ENCODE measurements at regions not wholly inside any gene's neighbourhood (a gene's known extent, or its start where the extent isn't known, plus 50 kb on each side); places are given as distances from the start of the nearest gene placed in this dataset.

- no peaks in the 10 kb centered on the region for H3K4me1 ChIP-seq (ENCODE audit: control insufficient read depth, extremely low read depth, insufficient read depth, low read length)
- ChIA-PET POLR2A (no interaction called here), CTCF (no interaction called here)
- no peaks in the 10 kb centered on the region for H3K9me3 ChIP-seq (replicated peaks; ENCODE audit: control insufficient read depth, insufficient read depth, low read length)
- no peak for DNase-seq (ENCODE audit: low read depth, low spot score)
- dilution Hi-C loops (cut with MboI; ENCODE audit: extremely low pct_ligation_motif_present, low sequenced_read_pairs): no loop called here
- TF ChIP-seq MYC (IDR thresholded peaks at IDR 0.05; ENCODE audit: low read depth, low read length) (no peak), EZH2 (IDR thresholded peaks at IDR 0.05; ENCODE audit: borderline replicate concordance, low read depth, low read length, severe bottlenecking) (no peak), POLR2A (IDR thresholded peaks at IDR 0.05; ENCODE audit: low read depth, low read length) (no peak), POLR2AphosphoS5 (IDR thresholded peaks at IDR 0.05; ENCODE audit: insufficient read depth, low read depth, low read length) (no peak), CTCF (IDR thresholded peaks at IDR 0.05; ENCODE audit: extremely low read depth in 1 of 2, insufficient read depth in 1 of 2, low read depth in 1 of 2, low read length in 2 of 2) (no peak), JUN (IDR thresholded peaks at IDR 0.05; ENCODE audit: borderline replicate concordance, insufficient read depth, insufficient read length, low read depth) (no peak), FOS (IDR thresholded peaks at IDR 0.05; ENCODE audit: borderline replicate concordance, insufficient read depth, low read length) (no peak), GATA2 (IDR thresholded peaks at IDR 0.05; ENCODE audit: insufficient read depth, insufficient read length, low read depth, low read length) (no peak), MAX (IDR thresholded peaks at IDR 0.05; ENCODE audit: insufficient read depth, insufficient read length) (no peak)
- H3K9me1 ChIP-seq (replicated peaks; ENCODE audit: control insufficient read depth, extremely low read depth, insufficient read depth, low read length): no peaks in the 10 kb centered on the region
- H3K27me3 ChIP-seq (ENCODE audit: control insufficient read depth in 2 of 2, insufficient read depth in 2 of 2, low read length in 2 of 2): no peaks in the 10 kb centered on the region
- H3K36me3 ChIP-seq (ENCODE audit: control insufficient read depth in 2 of 2, extremely low read depth in 1 of 2, insufficient read depth in 2 of 2, low read length in 2 of 2): no peaks in the 10 kb centered on the region
- FAIRE-seq: no peak
- H2AFZ ChIP-seq (ENCODE audit: low read depth, low read length): no peak overlapping the region
- H3K79me2 ChIP-seq (ENCODE audit: control insufficient read depth, insufficient read depth, low read length): no peaks in the 10 kb centered on the region
- no peak overlapping the region for H3K4me3 ChIP-seq (replicated peaks in 1 of 3; ENCODE audit: insufficient read depth in 1 of 3, low read depth in 1 of 3, low read length in 3 of 3)
- intact Hi-C loops (cut with micrococcal nuclease): no loop called here
- no peaks in the 10 kb centered on the region for H4K20me1 ChIP-seq (replicated peaks; ENCODE audit: control insufficient read depth, extremely low read depth, insufficient read depth, low read length)
- H3K4me2 ChIP-seq (ENCODE audit: insufficient read depth, low read length): no peak overlapping the region
- no TSS peak for BruUV-seq (replicated peaks)
- no peak overlapping the region for H3K9ac ChIP-seq (replicated peaks; ENCODE audit: extremely low read depth, insufficient read depth, low read length)
- H3K27ac ChIP-seq (ENCODE audit: insufficient read depth, low read depth, low read length): no peak overlapping the region
Observed at GRCh38 chr18:33870059-33870458, 292.0 kb downstream of the ASXL3 start.

All from endothelial cell of umbilical vein (primary cell).